ENCODE measurements at regions not wholly inside any gene's neighbourhood (a gene's known extent, or its start where the extent isn't known, plus 50 kb on each side); places are given as distances from the start of the nearest gene placed in this dataset.
"Not testable (repeated sequence)": the region's sequence is repeated elsewhere in the genome, so short reads cannot be mapped to it uniquely, and the experiment has no call there.

DNA sequence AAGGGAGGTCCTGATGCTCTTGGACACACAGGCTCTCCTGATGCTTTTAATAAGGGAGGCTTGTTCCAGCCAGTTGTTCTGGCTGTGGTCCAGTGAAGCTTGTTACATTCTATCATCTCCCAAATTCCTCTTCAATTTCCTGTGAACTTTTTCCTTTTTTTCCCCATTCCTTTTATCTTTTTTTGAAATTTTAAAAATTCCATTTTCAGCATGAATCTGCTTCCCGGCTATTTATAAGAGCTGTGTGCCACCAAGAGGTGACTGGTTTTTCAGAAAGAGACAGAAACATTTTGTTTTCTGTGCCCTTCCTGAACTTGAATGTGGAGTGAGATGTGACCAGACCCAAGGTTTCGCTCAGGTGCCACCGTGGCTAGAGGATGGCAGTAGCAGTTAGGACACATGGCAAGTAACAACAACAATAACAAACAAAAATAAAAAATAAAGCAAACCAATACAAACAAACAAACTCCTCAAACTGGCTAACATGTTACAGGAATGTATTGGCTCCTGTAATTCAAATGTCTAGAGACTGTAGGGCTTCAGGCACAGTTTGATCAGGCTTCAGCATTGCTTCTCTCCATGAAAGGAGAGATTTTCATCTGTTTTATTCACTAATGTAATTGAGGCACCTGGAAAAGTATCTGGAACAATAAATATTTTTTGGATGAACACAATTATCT lies 121.1 kb downstream of the BOD1 start:
- no peak for DNase-seq (ENCODE audit: low read depth)

DNA sequence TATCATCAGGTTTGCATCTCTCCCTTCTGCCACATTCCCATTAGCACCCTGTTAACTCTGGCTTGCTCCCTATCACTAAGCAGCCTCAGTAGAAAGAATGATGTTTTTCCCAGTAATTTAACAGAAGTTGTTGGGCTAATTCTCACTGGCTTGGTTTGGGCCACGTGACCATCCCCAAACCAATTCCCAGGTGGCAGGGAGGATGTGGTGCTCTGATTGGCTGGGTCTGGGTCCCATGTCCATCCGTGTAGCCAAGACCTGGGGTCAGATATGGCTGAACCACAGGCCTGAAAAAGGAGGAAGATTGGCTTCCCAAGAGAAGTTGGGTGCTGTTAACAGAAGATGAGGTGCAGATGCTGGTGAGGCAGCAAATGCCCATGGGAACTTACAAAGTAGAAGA lies 122.0 kb downstream of the BOD1 start:
- no peak for DNase-seq (ENCODE audit: low read depth)

DNA sequence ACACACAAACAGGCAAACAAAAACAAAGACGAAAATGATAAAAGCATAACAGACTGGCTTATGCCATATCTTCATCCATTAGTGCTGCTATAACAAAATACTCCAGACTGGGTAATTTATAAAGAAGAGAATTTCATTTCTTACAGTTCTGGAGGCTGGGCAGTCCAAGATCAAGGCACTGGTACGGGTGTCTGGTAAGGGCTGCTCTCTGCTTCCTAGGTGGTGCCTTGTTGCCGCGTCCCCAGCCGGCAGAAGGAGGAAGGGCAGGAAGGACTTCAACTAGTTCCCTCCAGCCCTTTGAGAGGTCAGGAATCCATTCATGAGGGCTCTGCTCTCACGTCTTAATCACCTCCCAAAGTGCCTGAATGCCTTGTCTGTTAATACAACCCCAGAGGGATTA lies 122.6 kb downstream of the BOD1 start:
- no peak for DNase-seq (ENCODE audit: low read depth)

DNA sequence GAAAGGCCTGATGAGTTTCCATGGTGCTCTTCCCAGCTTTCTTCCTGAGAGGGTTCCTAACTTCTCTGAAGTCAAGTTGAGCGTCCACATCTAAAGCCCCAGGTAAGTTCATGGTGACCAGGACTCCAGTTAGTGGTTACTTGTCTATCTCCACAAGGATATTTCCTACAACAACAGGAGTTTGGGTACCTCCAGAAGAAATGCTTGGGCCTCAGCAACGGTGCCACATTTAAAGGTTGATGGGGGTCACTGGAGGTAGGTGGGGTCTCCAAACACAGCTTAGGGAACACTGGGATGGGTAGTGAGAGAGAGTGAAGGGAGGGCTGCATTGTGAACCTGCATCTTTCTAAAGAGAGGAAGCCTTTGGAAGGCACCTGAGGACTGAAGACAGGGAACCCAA lies 123.4 kb downstream of the BOD1 start:
- DNase-seq (ENCODE audit: low read depth) = no peak

DNA sequence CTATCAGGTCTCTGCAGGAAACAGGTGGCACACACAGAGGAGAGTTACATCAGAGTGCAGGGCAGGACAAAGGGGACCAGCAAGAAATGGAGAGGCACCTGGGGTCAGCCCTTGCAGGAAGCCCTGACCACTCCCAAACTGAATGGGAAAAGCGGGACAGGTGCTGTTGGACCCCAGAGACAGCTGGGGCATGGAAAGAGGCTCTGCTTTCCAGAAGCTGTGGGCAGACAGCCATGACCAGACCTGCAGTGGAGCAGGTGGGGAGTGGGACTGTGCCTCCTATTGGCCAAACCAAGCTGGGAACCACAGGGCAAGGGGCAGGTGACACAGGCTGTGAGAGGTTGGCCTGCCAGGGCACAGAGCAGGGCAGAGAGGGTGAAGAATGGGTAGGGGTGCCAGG lies 125.8 kb downstream of the BOD1 start:
- no peak for DNase-seq (ENCODE audit: low read depth)

DNA sequence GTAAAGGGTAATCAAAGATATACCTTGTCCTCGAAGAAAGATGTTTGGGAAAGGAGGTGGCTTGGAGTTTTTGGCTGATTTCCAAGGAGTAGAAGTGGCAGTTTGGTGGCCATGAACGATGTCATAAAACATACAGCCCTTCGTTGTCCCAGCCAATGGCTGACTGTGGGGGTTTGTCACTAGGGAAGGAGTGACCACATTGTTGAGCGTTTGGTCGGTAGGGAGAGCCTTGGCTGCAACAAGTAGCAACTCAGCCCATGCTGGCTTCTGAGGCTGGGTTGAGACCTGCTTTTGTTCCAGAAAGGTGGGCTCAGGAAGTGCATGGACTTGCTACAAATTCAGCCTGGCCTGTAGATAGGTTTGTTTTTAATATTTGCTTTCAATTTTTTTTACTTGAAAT lies 128.3 kb downstream of the BOD1 start:
- DNase-seq (ENCODE audit: low read depth) = no peak

DNA sequence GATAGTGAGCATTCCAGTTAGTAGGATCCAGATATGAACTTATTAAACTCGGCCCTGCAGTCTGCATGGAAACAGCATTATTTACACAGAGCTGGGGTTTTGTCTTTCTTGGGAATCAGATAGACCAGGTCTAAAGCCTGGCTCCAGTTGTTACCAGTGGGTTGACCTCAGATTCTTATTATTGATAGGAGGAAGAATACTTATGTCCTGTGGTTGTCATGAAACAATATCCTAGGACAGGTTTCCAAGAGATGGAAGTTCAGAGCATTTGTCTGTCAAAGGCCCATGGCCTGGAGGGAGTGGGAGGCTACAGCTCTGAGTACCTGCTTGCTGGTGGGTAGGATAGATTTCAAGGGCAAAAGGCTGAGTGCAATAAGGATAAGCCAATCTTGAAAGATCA lies 129.2 kb downstream of the BOD1 start:
- no peak for DNase-seq (ENCODE audit: low read depth)

DNA sequence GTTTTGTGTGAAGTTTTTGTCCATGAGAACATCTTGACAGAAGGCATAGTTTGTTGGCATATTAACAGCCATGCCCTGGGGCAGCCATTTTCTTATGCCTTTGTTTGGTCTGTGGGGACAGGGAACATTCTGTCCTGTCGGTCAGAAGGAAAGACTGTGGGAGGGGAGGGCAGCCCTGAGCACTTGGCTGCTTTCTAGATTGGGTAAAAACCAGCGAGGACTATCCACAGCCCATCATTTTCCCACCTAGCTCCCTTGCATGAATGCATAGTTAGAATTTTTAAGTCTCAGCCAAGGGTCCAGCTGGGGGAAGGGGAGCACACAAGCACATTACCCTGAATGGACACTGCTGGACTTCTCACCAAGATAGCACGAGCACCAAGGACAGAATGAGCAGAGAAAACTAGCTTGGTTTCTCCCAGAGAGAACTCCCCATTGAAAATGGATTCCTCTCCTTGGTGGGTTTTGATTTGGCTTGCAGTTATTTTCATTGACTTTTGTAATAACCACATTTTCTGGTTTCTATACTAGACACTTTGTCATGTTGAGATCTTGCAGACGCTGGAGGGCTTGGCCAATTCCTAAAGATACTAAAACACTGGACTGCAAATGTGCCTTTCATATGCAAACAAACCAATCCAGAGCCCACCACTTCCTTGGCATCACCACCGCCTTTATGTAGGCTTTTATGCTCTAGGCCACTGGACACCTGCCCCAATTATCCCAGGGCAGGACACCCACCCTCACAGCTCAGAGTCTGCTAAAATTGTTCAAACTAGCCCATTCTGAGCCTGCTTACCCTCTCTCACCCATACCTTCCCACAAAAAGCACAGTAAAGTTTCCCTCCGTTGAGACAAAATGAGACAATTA lies 129.9 kb downstream of the BOD1 start:
- DNase-seq (ENCODE audit: low read depth) = no peak

DNA sequence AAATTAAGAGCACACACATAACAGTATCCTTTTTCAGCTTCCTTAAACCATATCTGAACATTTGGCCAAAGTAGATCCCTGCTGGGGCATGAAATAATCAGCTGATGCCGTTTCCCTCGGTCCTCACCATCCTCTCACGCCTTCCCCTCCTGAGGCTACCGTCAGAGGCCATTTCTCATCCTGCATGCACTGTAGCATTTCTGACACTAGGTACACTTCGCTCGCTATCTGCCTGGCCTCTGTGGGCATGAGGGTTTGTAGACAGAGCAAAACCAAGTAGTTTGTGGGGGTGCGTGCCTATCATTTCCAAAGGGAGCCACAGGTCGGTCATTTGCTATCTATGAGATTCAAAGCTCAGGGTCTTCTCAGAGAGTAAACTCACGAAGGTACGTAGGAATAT lies 131.9 kb downstream of the BOD1 start:
- no peak for DNase-seq (ENCODE audit: low read depth)

DNA sequence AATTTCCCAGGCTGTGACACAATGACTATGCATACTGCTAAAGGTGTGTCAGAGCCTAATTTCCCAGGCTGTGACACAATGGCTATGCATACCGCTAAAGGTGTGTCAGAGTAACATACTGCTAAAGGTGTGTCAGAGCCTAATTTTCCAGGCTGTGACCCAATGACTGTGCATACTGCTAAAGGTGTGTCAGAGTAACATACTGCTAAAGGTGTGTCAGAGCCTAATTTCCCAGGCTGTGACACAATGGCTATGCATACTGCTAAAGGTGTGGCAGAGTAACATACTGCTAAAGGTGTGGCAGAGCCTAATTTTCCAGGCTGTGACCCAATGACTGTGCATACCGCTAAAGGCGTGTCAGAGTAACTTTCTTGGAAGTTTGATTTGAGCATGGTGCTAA lies 132.9 kb downstream of the BOD1 start:
- not testable (repeated sequence) for DNase-seq (ENCODE audit: low read depth)

DNA sequence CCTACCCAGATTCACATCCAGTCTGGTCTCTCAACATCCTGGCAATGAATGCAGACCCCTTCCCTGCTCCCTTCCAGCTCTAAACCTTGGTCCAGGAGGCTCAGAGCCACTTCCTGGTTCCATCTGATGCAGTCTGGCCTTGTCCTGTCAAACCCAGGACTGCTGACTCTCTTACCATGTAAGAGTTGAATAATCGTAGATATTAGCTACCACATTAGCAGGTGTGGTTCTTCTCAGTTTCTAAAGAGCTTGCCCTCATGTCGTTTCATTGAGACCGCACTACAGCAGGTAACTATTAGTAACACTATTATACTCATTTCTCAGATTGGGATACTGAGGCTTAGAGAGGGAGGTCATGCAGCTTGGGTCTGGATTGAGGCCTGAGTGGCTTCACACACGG lies 133.3 kb downstream of the BOD1 start:
- DNase-seq (ENCODE audit: low read depth) = no peak

DNA sequence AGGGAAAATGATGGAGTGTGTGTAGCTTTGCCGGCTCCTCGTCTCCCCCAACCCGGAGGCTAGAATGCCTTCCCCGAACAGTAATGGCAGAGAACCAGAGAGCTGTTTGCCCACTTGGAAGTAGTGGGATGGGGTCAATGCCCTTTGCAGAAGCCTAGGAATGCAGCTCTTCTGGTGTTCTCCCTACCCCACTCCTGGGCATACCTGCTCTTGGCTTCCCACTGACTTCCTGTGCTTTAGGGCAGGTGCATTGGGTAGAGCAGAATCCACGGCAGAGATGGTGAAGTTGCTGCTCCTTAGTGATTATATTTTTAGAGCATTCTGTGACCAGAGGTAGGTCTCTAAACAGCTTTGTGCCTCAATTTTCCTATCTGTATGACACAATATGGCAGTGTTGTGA lies 134.6 kb downstream of the BOD1 start:
- DNase-seq (ENCODE audit: low read depth) = no peak

DNA sequence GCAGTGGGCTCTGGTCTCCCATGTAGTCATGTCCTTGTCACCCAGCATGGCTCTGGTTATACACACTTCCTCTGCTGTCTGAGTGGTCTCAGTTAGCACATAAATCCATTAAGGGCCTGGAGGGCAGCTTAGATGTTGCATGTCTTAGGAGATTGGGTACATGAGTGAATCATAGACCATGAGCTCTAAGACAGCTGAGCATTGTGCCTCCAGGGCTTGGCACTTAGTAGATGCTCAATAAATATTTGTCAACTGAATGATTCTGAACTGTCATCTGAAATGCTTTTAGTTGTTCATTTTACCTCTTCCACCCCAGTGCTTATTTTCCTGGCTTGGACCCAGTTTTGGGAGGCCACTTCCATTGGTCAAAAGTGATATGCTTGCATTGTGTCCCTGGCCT lies 135.6 kb downstream of the BOD1 start:
- no peak for DNase-seq (ENCODE audit: low read depth)

DNA sequence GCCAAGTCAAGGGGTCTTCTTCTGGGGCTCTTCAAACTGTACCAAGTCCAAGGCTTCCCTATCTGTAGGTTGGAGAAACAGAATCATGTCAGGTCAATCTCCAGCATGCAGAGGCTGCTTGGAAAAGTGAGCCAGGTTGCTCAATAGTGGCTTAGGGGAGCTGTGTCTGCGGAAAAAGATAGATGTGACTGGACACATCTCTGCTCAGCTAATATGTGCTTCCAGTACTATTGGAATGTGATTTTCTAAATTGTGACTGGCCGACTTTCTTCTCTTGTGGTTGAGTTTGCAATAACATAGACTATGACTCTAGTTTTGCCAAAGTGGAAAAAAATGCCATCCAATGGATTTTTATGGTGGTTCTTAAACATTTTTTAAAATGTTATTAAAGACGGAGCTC lies 136.7 kb downstream of the BOD1 start:
- DNase-seq (ENCODE audit: low read depth) = peak; percentile 54

DNA sequence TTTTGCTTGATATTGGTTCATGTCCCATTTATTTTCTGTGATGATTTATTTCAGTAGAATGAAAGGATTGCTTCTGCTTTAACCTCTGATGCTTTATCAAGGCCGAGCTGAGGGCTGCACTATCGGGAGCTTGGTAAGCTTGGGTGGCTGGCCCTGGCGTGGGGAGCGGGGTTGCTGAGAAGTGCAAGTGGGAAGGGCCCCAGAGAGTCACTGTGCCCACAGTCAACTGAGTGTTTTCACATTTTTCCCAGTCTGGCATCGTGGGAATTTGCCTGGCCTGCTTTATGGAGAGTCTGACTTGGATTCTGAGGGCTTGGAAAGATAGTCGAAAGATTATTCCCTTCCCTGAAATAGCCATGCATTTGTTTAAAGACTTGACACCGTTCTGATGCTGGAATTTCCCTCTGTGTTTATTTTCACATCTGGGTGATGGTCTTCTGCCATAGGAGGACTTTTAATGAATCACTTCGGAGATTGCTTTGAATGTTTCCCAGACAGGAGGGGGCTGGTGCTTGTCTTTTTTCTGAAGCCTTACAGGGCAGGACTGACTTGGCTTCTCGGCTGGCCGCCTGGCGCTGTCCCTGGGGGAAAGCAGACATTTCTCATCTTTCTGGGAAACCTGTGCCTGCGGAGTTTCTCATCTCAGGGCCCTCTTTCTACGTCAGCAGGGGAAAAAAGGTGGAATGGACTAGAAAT lies 139.0 kb downstream of the BOD1 start:
- DNase-seq (ENCODE audit: low read depth) = peak; percentile 84

DNA sequence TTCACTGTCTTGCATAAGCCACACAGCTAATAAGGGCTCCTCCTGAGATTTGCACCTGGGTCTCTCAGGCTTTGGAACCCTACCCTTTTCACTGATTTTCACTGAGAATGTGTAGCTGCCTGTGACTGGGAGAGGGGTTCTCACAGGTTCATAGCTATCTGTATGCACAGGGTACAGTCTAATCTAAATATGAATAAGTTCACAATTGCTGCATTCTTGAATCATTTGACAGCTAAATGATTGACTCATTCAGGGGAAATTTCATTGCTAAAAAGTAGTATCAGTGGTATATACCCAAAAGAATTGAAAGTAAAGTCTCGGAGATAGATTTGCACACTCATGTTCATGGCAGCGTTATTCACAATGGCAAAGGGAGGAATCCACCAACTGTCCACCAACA lies 140.7 kb downstream of the BOD1 start:
- DNase-seq (ENCODE audit: low read depth) = no peak

DNA sequence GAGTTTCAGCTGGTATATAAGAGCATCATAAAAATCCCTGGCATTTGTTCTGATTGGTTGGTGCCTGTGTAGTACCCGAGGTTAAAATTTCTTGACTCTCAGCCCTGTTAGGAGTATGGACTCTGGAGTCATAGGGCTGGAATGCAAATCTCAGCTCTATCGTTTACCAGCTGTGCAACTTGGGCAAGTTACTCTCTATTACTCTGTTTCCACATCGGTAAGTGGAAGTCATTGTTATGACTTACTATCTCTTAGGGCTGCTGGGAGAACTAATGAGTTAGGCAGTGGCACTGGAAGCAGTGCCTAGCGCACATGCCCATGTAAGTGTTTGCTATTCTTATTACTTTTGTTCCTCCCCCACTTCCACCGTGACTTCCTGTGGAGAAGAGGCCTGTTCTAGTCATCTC lies 141.6 kb downstream of the BOD1 start:
- DNase-seq (ENCODE audit: low read depth) = peak; percentile 81

DNA sequence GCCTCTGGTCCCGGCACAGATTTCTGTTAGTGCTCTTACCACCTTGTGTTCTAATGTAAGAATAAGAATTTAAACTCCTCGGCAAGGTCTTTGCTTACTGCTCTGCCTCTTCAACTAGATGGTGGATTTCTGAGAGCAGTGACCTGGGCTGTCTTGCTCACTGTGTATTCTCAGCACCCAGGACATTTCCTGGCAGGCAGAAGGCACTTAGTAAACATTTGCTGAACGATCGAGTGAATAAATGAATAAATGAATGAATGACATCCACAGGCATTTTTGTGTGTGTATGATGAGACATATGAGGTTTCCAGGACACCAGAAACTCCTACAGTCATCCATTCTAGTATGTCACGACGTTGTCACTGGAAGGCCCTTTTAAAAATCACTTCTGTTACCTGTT lies 143.2 kb downstream of the BOD1 start:
- peak; percentile 40 for DNase-seq (ENCODE audit: low read depth)

DNA sequence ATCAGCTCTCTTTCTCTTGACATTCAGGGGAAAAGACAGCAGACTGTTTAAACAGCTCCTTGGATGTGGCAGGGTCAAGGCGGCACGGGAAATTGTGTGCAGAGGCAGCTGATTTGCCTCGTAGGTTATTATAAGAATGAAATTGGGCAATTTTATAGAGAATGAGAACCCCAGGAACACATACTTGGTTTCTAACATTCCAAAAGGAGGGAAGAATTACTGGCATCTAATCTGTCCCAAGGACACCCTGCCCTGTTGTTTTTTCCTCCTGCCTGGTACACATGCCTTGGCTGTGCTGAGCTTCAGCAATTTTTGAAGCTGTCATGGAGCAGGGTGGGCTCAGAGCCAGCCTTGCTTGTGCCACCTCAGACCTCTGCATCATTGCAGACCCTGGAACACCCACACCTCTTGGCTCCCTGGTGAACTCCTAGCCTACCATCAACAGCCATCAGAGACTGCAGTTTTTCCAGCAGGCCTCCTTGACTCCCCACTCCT lies 143.6 kb downstream of the BOD1 start:
- peak; percentile 36 for DNase-seq (ENCODE audit: low read depth)

DNA sequence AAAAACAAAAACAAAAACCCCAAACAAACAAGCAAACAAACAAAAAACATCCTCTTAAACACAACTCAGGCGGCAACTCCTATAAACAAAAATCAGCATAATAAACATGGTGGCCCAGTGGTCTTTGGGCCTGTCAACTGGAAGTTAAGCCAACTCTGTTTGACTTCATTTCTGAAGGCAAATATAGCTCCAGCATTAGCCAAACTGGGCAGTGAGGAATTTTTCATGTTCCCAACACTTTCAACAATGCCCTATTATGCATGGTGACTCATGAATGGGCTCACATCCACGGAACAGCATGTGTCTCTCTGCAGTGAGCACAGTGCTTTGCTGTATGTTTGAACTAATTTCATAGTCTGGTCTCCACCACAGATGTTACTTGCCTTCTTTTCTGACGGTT lies 143.9 kb upstream of the STC2 start:
- DNase-seq (ENCODE audit: low read depth) = peak; percentile 97

DNA sequence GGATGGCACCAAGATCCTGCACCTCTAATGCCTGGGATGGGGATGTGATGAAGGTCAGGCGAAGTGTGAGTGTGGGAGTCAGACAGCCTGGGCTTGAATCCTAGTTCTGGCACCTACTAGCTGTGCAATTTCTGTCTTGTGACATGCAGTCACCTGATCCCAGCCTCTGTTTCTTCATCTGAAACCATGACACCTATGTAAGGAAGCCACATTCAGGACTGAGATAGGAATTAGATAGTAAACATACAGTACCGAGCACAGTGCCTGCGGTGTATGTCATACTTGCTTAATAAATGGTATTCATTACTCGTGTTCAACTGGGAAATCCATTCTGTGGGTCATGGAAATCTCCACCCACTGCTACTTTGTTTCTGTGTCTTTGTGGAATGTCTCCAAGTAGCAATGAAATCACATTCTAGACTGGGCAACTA lies 140.6 kb upstream of the STC2 start:
- peak; percentile 44 for DNase-seq (ENCODE audit: low read depth)

DNA sequence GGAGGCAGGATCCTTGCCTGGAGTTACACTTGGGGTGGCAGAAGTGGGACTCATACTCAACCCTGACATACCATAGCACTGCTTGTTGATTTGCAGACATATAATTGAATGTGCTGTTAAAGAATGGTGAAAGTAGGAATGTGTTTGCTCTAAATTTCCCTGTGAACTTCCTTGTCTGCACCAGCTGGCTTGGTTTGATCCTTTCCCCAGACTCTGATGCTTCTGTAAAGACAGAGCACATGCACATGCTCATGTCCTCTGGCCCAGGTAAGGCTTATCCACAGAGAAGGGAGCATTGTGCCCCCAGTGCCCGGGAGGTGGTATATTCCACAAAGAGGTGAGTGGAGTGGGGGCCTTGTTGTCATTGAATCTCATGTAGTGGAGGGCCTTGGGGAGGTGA lies 138.0 kb upstream of the STC2 start:
- no peak for DNase-seq (ENCODE audit: low read depth)

DNA sequence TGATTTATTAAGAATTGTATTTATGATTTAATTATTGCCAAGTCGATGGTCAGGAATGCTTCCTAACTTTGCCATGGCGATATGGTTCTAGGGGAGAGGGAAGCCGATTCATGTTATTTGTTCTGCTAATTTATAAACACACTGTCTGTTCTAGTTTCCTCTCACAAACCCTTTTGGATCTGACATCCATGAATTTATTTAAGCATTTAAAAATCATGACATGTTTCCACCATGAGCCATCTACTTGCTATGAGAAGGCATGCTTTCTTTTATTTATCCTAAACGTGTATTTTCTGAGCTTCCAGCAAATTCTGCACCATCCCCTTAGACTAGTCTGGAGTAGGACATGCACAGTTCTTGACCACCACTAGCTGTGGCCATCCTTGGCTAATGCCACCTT lies 136.6 kb upstream of the STC2 start:
- DNase-seq (ENCODE audit: low read depth) = no peak
